Fibroblast of pulmonary artery (primary cell): ENCODE measurements at regions not wholly inside any gene's neighbourhood (a gene's known extent, or its start where the extent isn't known, plus 50 kb on each side); places are given as distances from the start of the nearest gene placed in this dataset.

Experiments used
- DNase-seq: peaks from one replicate; pipeline ENCODE4 v3.0.0-alpha.2; 2010; ENCODE audit warnings: low read depth
- H3K4me3 ChIP-seq: replicated peaks from 2 replicates; pipeline ENCODE4 v1.5.1; 2011; ENCODE audit warnings: low read depth, mild to moderate bottlenecking, control low read depth, low read length, moderate library complexity
- CTCF ChIP-seq: IDR thresholded peaks from 2 replicates; pipeline ENCODE4 v1.5.1; 2011; ENCODE audit warnings: mild to moderate bottlenecking, control low read depth, low read length, inconsistent platforms; ENCODE audit errors: missing control alignments

GRCh38 chr1:60274422-60275290, 201.1 kb upstream of the C1orf87 start:
- no peak for TF ChIP-seq CTCF
- no peak for DNase-seq
- no peak overlapping the region for H3K4me3 ChIP-seq

- H3K4me3 ChIP-seq, result no peak overlapping the region
- peak; percentile 27 for DNase-seq
- TF ChIP-seq CTCF, result no peak
Measured at GRCh38 chr1:60273185-60273584, 199.6 kb upstream of the C1orf87 start.

- H3K4me3 ChIP-seq, result no peak overlapping the region
- DNase-seq, result no peak
- no peak for TF ChIP-seq CTCF
Measured at GRCh38 chr1:60271041-60271440, 197.5 kb upstream of the C1orf87 start.

- no peak overlapping the region for H3K4me3 ChIP-seq
- no peak for TF ChIP-seq CTCF
- no peak for DNase-seq
Measured at GRCh38 chr1:60268451-60268850, 194.9 kb upstream of the C1orf87 start.

GRCh38 chr1:60265560-60266535, 192.3 kb upstream of the C1orf87 start:
- no peak overlapping the region for H3K4me3 ChIP-seq
- peak; percentile 60 for DNase-seq

GRCh38 chr1:60262701-60263100, 189.1 kb upstream of the C1orf87 start:
- no peak for TF ChIP-seq CTCF
- DNase-seq, result no peak

More at GRCh38 chr1:60265560-60266535, 192.3 kb upstream of the C1orf87 start:
- no peak for TF ChIP-seq CTCF

More at GRCh38 chr1:60262701-60263100, 189.1 kb upstream of the C1orf87 start:
- no peak overlapping the region for H3K4me3 ChIP-seq
